Osteocyte (in vitro differentiated cells): ENCODE measurements at regions not wholly inside any gene's neighbourhood (a gene's known extent, or its start where the extent isn't known, plus 50 kb on each side); places are given as distances from the start of the nearest gene placed in this dataset.

Source experiments
- DNase-seq: peaks from one replicate; pipeline ENCODE4 v3.0.0; 2021; ENCODE audit warnings: mixed read lengths; ENCODE audit not compliant: unreplicated experiment; ENCODE audit errors: extremely low spot score
- H3K27ac Mint-ChIP-seq: one replicate; pipeline ENCODE4 v1.8.0; 2021; ENCODE audit warnings: mild to moderate bottlenecking, mixed read lengths; ENCODE audit not compliant: unreplicated experiment
- H3K27me3 Mint-ChIP-seq: one replicate; pipeline ENCODE4 v1.8.0; 2021; ENCODE audit warnings: mixed read lengths; ENCODE audit not compliant: unreplicated experiment
- H3K36me3 Mint-ChIP-seq: one replicate; pipeline ENCODE4 v1.8.0; 2021; ENCODE audit warnings: mixed read lengths; ENCODE audit not compliant: unreplicated experiment
- H3K4me1 Mint-ChIP-seq: one replicate; pipeline ENCODE4 v1.8.0; 2021; ENCODE audit warnings: mixed read lengths; ENCODE audit not compliant: unreplicated experiment
- H3K4me3 Mint-ChIP-seq: one replicate; pipeline ENCODE4 v1.8.0; 2021; ENCODE audit warnings: mild to moderate bottlenecking, moderate library complexity, mixed read lengths; ENCODE audit not compliant: unreplicated experiment
- H3K9me3 Mint-ChIP-seq: one replicate; pipeline ENCODE4 v1.8.0; 2021; ENCODE audit warnings: mixed read lengths; ENCODE audit not compliant: unreplicated experiment
- TF ChIP-seq, protein P1 (sequence below): fragments of 200-600 bp; sonication (generic); IDR thresholded peaks from 2 replicates; pipeline ENCODE4 v1.5.0; 2021; ENCODE audit warnings: antibody characterized with exemption, mild to moderate bottlenecking, moderate library complexity

DNA sequence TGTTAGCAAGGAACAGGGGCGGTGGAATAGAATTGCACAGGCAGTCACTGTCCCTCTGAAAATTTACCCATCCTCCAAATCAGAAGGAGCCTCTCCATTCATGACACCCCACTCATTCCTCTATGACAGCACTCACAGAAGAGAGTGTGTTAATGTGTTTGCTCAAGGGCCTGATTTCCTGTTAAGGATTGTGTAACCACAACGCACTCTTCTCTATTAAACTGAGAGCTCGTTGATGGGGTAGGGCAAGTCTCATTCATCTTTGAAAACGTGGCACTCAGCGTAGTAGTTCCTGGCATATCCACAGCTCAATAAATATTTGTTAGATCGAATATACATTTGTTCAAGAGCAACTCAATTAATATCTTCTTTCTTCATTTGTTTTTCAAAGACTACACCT is 106.4 kb downstream of the VAPA start:
- no peaks in the 10 kb centered on the region for H3K36me3 Mint-ChIP-seq
- H3K27me3 Mint-ChIP-seq: no peaks in the 10 kb centered on the region
- no peaks in the 10 kb centered on the region for H3K9me3 Mint-ChIP-seq
- H3K4me3 Mint-ChIP-seq: no peak overlapping the region
- H3K4me1 Mint-ChIP-seq: peaks cover 23% of the 10 kb centered on the region
- TF ChIP-seq, protein P1, sequence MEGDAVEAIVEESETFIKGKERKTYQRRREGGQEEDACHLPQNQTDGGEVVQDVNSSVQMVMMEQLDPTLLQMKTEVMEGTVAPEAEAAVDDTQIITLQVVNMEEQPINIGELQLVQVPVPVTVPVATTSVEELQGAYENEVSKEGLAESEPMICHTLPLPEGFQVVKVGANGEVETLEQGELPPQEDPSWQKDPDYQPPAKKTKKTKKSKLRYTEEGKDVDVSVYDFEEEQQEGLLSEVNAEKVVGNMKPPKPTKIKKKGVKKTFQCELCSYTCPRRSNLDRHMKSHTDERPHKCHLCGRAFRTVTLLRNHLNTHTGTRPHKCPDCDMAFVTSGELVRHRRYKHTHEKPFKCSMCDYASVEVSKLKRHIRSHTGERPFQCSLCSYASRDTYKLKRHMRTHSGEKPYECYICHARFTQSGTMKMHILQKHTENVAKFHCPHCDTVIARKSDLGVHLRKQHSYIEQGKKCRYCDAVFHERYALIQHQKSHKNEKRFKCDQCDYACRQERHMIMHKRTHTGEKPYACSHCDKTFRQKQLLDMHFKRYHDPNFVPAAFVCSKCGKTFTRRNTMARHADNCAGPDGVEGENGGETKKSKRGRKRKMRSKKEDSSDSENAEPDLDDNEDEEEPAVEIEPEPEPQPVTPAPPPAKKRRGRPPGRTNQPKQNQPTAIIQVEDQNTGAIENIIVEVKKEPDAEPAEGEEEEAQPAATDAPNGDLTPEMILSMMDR: no peak
- DNase-seq: peak; percentile 6
- no peak overlapping the region for H3K27ac Mint-ChIP-seq

DNA sequence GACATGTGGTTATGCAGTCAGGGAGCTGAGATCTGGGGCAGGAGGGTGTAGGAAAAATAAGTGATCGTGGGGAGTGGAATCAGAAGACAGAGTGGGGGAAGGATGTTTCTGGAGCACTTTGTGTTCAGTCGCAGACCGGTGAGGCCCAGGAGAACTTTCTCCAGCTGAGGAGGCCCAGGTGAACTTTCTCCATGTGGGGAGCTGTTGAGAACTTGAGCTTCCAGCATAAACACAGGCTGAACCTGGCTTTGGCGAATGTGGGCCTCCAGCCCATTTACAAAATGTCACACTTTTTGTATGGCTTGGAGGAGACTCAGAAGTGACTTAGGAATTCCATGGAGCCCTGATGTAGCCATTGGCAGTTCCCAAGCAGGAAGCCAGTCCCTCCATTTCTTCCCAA is 108.5 kb downstream of the VAPA start:
- no peaks in the 10 kb centered on the region for H3K36me3 Mint-ChIP-seq
- H3K4me1 Mint-ChIP-seq: peaks cover 3% of the 10 kb centered on the region
- DNase-seq: no peak
- no peaks in the 10 kb centered on the region for H3K27me3 Mint-ChIP-seq
- no peaks in the 10 kb centered on the region for H3K9me3 Mint-ChIP-seq
- no peak overlapping the region for H3K27ac Mint-ChIP-seq
- H3K4me3 Mint-ChIP-seq: no peak overlapping the region
- TF ChIP-seq, protein P1: no peak

DNA sequence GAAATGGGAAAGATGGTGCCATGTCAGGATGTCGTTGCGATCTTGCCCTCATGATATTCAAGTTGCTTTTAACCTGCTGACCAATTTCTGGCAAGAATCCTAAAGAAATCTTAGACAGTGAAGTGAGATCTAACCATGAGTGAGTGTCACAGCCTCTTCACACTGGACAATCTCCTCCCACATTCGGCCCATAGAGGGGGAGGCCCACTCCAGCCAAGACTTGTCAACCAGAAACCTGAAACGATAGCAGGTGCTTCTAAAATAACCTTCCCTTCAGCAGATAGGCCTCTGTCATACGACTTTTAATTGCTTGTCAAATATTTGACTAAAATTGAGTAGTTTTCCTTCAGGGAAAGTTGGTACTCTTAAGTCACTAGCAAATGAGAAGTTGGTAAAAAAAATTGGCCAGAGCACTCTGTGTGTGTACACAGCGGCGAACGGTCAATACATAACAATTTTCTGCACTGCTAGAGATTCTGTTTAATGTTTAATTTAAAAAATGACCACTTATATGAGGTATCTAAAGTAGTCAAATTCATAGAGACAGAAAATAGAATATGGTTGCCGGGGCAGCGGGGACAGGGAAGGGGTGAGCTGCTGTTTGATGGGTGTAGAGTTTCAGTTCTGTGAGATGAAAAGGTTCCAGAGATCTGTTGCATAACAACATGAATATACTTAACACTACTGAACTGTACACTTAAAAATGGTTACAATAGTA is 110.2 kb downstream of the VAPA start:
- DNase-seq: peak; percentile 23
- TF ChIP-seq, protein P1: no peak
- no peaks in the 10 kb centered on the region for H3K36me3 Mint-ChIP-seq
- no peak overlapping the region for H3K4me3 Mint-ChIP-seq
- H3K27ac Mint-ChIP-seq: no peak overlapping the region
- no peaks in the 10 kb centered on the region for H3K4me1 Mint-ChIP-seq
- no peaks in the 10 kb centered on the region for H3K9me3 Mint-ChIP-seq
- H3K27me3 Mint-ChIP-seq: no peaks in the 10 kb centered on the region

DNA sequence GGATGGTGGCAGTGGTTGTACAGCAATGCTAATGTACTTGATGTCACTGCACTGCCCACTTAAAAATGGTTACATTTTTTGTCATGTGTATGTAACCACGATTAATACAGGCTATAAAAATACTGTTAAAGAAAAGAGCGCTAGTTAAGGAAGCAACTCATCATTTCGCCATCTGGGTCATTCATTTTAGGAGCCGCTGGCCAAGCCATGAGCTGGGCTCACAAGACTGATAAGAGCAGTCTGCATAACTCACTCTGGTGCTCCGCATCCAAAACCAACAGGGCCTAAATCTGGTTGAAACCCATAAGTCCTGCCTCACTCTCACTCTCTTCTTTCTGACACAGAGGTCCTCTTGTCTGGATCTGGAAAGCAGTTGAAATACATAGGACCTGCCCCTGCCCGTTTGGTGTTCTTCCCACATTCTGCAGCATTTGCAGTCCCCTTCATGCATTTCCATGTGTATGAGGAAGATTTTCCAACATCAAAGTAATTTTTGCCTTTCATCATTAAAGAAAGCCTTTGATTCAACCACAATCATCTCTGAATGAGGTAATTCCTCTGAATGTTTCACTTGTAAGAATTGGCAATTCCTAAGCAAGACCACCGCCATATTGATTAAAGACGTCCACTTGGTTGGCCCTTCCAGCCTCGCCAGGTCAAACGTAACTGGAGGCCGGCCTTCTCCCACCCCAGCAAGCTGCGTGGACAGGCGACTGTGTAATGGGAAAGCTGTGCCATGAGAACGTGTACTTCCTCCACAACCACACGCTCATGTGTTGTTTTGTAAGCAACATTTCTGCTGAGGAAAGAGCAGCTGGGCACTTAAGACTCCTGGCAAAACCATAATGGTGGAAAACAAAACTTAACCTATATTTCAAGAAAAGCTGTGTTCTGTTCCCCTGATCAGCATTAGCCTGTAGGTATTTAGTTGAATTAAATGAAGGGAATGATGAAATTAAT is 112.2 kb downstream of the VAPA start:
- no peaks in the 10 kb centered on the region for H3K36me3 Mint-ChIP-seq
- DNase-seq: no peak
- TF ChIP-seq, protein P1: no peak
- H3K4me3 Mint-ChIP-seq: no peak overlapping the region
- H3K27me3 Mint-ChIP-seq: no peaks in the 10 kb centered on the region
- no peaks in the 10 kb centered on the region for H3K4me1 Mint-ChIP-seq
- no peaks in the 10 kb centered on the region for H3K9me3 Mint-ChIP-seq
- H3K27ac Mint-ChIP-seq: no peak overlapping the region

DNA sequence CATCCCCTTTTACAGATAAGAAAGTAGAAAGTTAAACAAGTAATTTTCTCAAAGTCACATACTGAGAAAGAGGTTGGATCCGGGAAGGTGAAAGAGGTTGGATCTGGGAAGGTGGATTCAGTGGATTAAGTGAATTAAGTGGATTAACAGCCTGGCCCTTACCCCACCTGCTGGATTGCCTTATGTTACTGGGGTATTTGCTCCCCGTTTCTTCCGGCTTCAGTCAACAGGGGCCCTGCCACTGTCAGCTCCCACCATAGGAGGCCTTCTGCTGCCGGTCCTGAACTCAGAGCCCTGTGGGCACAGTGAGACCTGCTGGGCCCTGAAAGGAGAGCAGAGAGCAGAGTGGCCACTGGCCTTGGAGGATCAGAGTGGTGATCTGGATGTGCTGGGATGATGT is 113.2 kb downstream of the VAPA start:
- TF ChIP-seq, protein P1: no peak
- Mint-ChIP-seq H3K4me3 (no peak overlapping the region), H3K4me1 (no peaks in the 10 kb centered on the region), H3K27me3 (no peaks in the 10 kb centered on the region), H3K36me3 (no peaks in the 10 kb centered on the region), H3K9me3 (no peaks in the 10 kb centered on the region), H3K27ac (no peak overlapping the region)
- no peak for DNase-seq
